Stomach (tissue), 4 donors: ENCODE measurements at regions not wholly inside any gene's neighbourhood (a gene's known extent, or its start where the extent isn't known, plus 50 kb on each side); places are given as distances from the start of the nearest gene placed in this dataset.

ENCODE experiments used
- CTCF ChIP-seq, 7 experiments: fragments of 450-650 bp in 4 of 7; fragments of 200-600 bp in 3 of 7; sonication (generic) in 3 of 7; IDR thresholded peaks; one replicate each; pipeline ENCODE4 v1.5.1; 2016 to 2019; ENCODE audit warnings: antibody characterized with exemption in 7 of 7, control low read depth in 2 of 7, mild to moderate bottlenecking in 1 of 7
- EP300 ChIP-seq: sonication (generic); formaldehyde crosslinking; IDR thresholded peaks from one replicate; pipeline ENCODE4 v1.6.1; 2017; ENCODE audit warnings: antibody characterized with exemption
- POLR2A ChIP-seq, 4 donors: fragments of 450-650 bp; IDR thresholded peaks; one replicate each; pipeline ENCODE4 v1.6.1; 2016; ENCODE audit warnings: antibody characterized with exemption in 4 of 4, control low read depth in 2 of 4, mild to moderate bottlenecking in 1 of 4, moderate library complexity in 1 of 4
- POLR2AphosphoS5 ChIP-seq, 3 donors: sonication (generic); formaldehyde crosslinking; IDR thresholded peaks; one replicate each; pipeline ENCODE4 v1.6.1; 2016; ENCODE audit warnings: antibody characterized with exemption in 3 of 3

GRCh38 chr6:106027758-106028157 lies 58.4 kb upstream of the PRDM1 start:
- TF ChIP-seq CTCF (IDR thresholded peaks at IDR 0.05) (no peak), POLR2AphosphoS5 (IDR thresholded peaks at IDR 0.05) (no peak), POLR2A (IDR thresholded peaks at IDR 0.05) (no peak), EP300 (no peak)
